Sigmoid colon (tissue), 6 donors: ENCODE measurements at regions not wholly inside any gene's neighbourhood (a gene's known extent, or its start where the extent isn't known, plus 50 kb on each side); places are given as distances from the start of the nearest gene placed in this dataset.
"Not testable (repeated sequence)": the region's sequence is repeated elsewhere in the genome, so short reads cannot be mapped to it uniquely, and the experiment has no call there.

Experiments
- DNase-seq: peaks from one replicate; pipeline ENCODE4 v3.0.0-alpha.2; 2019
- H3K27ac ChIP-seq, 4 donors: fragments of 200-600 bp; sonication (generic); one replicate each; pipeline ENCODE4 v1.5.1; 2016 to 2019; ENCODE audit warnings: mild to moderate bottlenecking in 1 of 4
- H3K27me3 ChIP-seq, 3 donors: fragments of 200-600 bp; sonication (generic); one replicate each; pipeline ENCODE4 v1.5.1; 2019; ENCODE audit warnings: mild to moderate bottlenecking in 1 of 3
- H3K36me3 ChIP-seq, 4 donors: fragments of 200-600 bp; sonication (generic); one replicate each; pipeline ENCODE4 v1.5.1; 2016 to 2019
- H3K4me1 ChIP-seq, 4 donors: fragments of 200-600 bp; sonication (generic); one replicate each; pipeline ENCODE4 v1.5.1; 2017 to 2019
- H3K4me3 ChIP-seq, 4 donors: fragments of 200-600 bp; sonication (generic); one replicate each; pipeline ENCODE4 v1.5.1; 2017 to 2019; ENCODE audit warnings: mild to moderate bottlenecking in 2 of 4, moderate library complexity in 1 of 4
- H3K9me3 ChIP-seq, 4 donors: fragments of 200-600 bp in 3 of 4; sonication (generic) in 3 of 4; one replicate each; pipeline versions ENCODE4 v1.5.1 to v1.6.1; 2013 to 2019
- EP300 ChIP-seq, 4 donors: sonication (generic); formaldehyde crosslinking; IDR thresholded peaks; one replicate each; pipeline ENCODE4 v1.6.1; 2017; ENCODE audit warnings: antibody characterized with exemption in 4 of 4
- POLR2A ChIP-seq, 2 donors: fragments of 450-650 bp; IDR thresholded peaks; one replicate each; pipeline ENCODE4 v1.6.1; 2016; ENCODE audit warnings: antibody characterized with exemption in 2 of 2, mild to moderate bottlenecking in 2 of 2, moderate library complexity in 2 of 2
- POLR2AphosphoS5 ChIP-seq, 4 donors: sonication (generic); formaldehyde crosslinking; IDR thresholded peaks; one replicate each; pipeline ENCODE4 v1.6.1; 2017; ENCODE audit warnings: antibody characterized with exemption in 4 of 4
- WGBS, 2 donors: extraction: QIAGEN DNeasy Blood & Tissue Kit; methylation state at CpG; one replicate each; pipeline ENCODE4 v1.1.7; 2013; 5-methylcytosine and 5-hydroxymethylcytosine counted together
- intact Hi-C: fragments of 100-400 bp; cut with DNase I; formaldehyde crosslinking; loops from one replicate; pipeline ENCODE4 v1.15.1; 2023
- TF ChIP-seq, protein P1 (sequence below), 4 experiments: fragments of 450-650 bp in 3 of 4; fragments of 200-600 bp in 1 of 4; IDR thresholded peaks; one replicate each; pipeline ENCODE4 v1.5.1; 2016 to 2019; ENCODE audit warnings: antibody characterized with exemption in 4 of 4, mild to moderate bottlenecking in 3 of 4, moderate library complexity in 2 of 4
- donor health status: healthy with polysubstance abuse.
- donor health status: healthy.

DNA sequence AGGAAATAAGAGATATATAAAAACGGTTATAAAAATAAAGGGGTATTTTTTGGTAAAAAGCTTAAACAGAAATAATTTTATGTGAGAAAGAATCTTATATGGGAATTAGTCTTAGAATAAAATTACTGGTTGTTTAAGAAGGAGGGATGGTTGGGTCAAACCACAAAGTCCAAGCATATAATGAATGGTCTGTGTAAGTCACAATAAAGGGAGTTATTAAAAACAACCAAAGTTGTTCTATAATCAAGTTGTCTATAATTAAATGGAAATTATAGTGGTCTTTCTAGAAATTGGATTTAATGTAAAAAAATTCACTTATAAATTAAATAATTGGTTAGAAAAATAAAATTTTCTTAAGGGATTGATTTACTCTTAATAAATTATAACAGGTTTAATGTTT, 304.8 kb downstream of the POM121L12 start:
- Histone ChIP-seq H3K27me3 (no peaks in the 10 kb centered on the region), H3K4me1 (no peaks in the 10 kb centered on the region), H3K27ac (no peak overlapping the region), H3K36me3 (no peaks in the 10 kb centered on the region), H3K4me3 (no peak overlapping the region), H3K9me3 (peaks cover 0 to 3% (median 0%) of the 10 kb centered on the region in 4 donors)
- intact Hi-C loops: no loop called here
- no peak for DNase-seq
- TF ChIP-seq EP300 (IDR thresholded peaks at IDR 0.05) (no peak), POLR2A (IDR thresholded peaks at IDR 0.05) (no peak), POLR2AphosphoS5 (IDR thresholded peaks at IDR 0.05) (no peak)
- TF ChIP-seq, protein P1, sequence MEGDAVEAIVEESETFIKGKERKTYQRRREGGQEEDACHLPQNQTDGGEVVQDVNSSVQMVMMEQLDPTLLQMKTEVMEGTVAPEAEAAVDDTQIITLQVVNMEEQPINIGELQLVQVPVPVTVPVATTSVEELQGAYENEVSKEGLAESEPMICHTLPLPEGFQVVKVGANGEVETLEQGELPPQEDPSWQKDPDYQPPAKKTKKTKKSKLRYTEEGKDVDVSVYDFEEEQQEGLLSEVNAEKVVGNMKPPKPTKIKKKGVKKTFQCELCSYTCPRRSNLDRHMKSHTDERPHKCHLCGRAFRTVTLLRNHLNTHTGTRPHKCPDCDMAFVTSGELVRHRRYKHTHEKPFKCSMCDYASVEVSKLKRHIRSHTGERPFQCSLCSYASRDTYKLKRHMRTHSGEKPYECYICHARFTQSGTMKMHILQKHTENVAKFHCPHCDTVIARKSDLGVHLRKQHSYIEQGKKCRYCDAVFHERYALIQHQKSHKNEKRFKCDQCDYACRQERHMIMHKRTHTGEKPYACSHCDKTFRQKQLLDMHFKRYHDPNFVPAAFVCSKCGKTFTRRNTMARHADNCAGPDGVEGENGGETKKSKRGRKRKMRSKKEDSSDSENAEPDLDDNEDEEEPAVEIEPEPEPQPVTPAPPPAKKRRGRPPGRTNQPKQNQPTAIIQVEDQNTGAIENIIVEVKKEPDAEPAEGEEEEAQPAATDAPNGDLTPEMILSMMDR (IDR thresholded peaks at IDR 0.05): no peak
- WGBS, 2 donors: 86 to 94% methylated on average over 1 of the region's 1 CpG

DNA sequence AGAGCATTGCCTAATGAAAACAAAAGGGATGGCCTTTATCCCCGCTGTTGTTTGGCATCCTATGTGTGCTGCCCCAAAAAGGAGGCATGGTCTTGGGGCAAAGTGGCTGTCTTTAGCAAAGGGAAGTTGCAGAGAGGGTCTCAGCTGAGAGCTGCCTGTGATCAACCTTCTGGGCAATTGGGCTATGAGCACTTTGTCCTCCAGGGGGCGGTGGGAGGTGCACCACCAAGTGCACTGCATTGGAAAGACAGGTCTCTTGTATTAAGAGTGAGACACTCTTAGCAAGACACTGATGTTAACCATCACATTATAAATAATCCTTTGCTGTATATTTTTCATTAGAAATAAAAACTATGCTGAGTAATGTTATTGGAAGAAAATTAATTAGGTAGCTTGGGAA, 314.8 kb downstream of the POM121L12 start:
- intact Hi-C loops: no loop called here
- Histone ChIP-seq H3K27ac (no peak overlapping the region), H3K27me3 (no peaks in the 10 kb centered on the region), H3K4me1 (no peaks in the 10 kb centered on the region), H3K9me3 (no peaks in the 10 kb centered on the region), H3K36me3 (no peaks in the 10 kb centered on the region), H3K4me3 (no peak overlapping the region)
- DNase-seq: no peak
- no peak for TF ChIP-seq EP300 (IDR thresholded peaks at IDR 0.05)
- TF ChIP-seq, protein P1 (IDR thresholded peaks at IDR 0.05): peak in 1 of 4 experiments; percentile 31
- 18 to 26% methylated on average over 2 of the region's 2 CpGs for WGBS, 2 donors

DNA sequence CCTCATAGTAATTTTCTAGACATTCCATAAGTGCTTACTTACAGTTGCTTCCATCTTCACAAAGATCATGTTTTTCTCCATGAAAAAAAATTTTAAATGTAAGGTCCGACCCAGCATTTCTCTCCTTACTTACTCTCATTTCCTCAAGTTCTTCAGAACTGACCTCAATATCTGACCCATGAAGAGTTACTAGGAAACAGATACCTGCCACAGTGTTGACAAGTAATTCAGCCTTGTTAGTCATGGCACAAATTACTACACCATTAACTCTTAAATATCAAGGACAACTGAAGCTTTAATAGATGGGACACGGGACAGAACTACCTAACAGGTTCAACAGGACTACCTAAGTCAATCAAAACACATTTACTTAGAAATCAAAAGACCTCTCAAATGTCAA, 316.2 kb downstream of the POM121L12 start:
- Histone ChIP-seq H3K4me3 (no peak overlapping the region), H3K4me1 (no peaks in the 10 kb centered on the region), H3K36me3 (no peaks in the 10 kb centered on the region), H3K27me3 (no peaks in the 10 kb centered on the region), H3K27ac (no peak overlapping the region), H3K9me3 (no peaks in the 10 kb centered on the region)
- 37 to 68% methylated on average over 2 of the region's 2 CpGs for WGBS, 2 donors
- no peak for DNase-seq
- TF ChIP-seq POLR2AphosphoS5 (IDR thresholded peaks at IDR 0.05) (no peak), EP300 (IDR thresholded peaks at IDR 0.05) (no peak), POLR2A (IDR thresholded peaks at IDR 0.05) (no peak)
- TF ChIP-seq, protein P1 (IDR thresholded peaks at IDR 0.05): no peak
- intact Hi-C loops: no loop called here

DNA sequence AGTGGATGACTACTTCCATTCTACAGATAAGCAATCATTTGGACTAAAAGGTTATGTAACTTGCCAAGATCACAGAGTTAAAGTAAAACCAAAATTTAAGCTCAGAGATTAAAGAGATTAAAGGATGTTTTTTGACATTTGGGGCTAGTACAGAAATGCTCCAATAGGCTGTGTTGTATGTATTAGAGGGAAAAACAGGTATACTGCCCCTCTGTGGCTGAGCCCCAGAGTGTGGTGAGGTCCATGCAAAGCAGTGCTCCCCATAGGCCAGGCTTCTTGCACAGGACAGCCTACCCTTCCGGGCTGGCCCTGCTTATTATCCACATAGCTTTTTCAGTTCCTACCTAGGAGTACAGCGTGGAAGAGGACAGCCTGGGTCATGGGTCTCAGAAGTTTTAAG, 322.8 kb downstream of the POM121L12 start:
- Histone ChIP-seq H3K27ac (no peak overlapping the region), H3K4me1 (peaks cover 0 to 3% (median 0%) of the 10 kb centered on the region in 4 donors), H3K4me3 (no peak overlapping the region), H3K36me3 (no peaks in the 10 kb centered on the region), H3K9me3 (no peaks in the 10 kb centered on the region), H3K27me3 (no peaks in the 10 kb centered on the region)
- DNase-seq: no peak
- WGBS, 2 donors: 84 to 87% methylated on average over 2 of the region's 2 CpGs
- intact Hi-C loops: no loop called here
- TF ChIP-seq POLR2AphosphoS5 (IDR thresholded peaks at IDR 0.05) (no peak), EP300 (IDR thresholded peaks at IDR 0.05) (no peak), POLR2A (IDR thresholded peaks at IDR 0.05) (no peak)
- TF ChIP-seq, protein P1 (IDR thresholded peaks at IDR 0.05): no peak

DNA sequence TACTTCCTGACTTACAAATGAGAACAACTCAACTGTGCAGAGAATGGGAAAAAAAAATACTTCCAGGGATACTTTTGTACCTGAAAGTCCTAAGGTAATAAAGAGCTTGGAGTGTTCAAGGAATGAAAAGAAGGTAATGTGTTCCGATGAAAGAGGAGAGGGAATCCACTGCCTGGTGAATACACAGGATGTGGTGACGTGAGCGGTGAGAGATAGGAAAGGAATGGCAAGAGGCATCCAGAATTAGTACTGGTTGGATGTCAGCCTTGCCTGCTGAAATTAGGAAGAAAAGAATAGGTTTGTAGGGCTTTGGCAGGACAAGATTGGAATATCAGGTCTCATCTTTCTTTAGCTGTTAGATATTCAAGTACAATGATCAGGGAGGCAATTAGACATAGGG, 347.7 kb downstream of the POM121L12 start:
- no peak for DNase-seq
- no peaks in the 10 kb centered on the region for H3K27me3 ChIP-seq
- intact Hi-C loops: no loop called here
- 89 to 92% methylated on average over 3 of the region's 3 CpGs for WGBS, 2 donors
- H3K36me3 ChIP-seq: no peaks in the 10 kb centered on the region
- H3K4me1 ChIP-seq: no peaks in the 10 kb centered on the region
- TF ChIP-seq EP300 (IDR thresholded peaks at IDR 0.05) (no peak), POLR2A (IDR thresholded peaks at IDR 0.05) (no peak), POLR2AphosphoS5 (IDR thresholded peaks at IDR 0.05) (no peak)
- TF ChIP-seq, protein P1 (IDR thresholded peaks at IDR 0.05): no peak
- H3K4me3 ChIP-seq: no peak overlapping the region
- H3K9me3 ChIP-seq: no peaks in the 10 kb centered on the region
- no peak overlapping the region for H3K27ac ChIP-seq

DNA sequence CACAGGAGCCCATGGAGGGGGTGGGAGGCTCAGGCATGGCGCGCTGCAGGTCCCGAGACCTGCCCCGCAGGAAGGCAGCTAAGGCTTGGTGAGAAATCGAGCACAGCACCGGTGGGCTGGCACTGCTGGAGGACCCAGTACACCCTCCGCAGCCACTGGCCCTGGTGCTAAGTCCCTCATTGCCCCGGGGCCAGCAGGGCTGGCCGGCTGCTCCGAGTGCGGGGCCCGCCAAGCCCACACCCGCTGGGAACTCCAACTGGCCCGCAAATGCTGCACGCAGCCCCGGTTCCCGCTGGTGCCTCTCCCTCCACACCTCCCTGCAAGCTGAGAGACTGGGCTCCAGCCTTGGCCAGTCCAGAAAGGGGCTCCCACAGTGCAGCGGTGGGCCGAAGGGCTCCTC, 349.8 kb downstream of the POM121L12 start:
- H3K36me3 ChIP-seq, H3K4me3 ChIP-seq, H3K27ac ChIP-seq, H3K27me3 ChIP-seq, intact Hi-C loops, DNase-seq, H3K4me1 ChIP-seq, H3K9me3 ChIP-seq: not testable (repeated sequence)
- 95 to 96% methylated on average over 19 of the region's 19 CpGs for WGBS, 2 donors
